A673 (cell line): ENCODE measurements at regions not wholly inside any gene's neighbourhood (a gene's known extent, or its start where the extent isn't known, plus 50 kb on each side); places are given as distances from the start of the nearest gene placed in this dataset.

Experiments
- BruUV-seq: library from RNA; stranded (reverse); fragments of 400-500 nt; replicated peaks from 2 replicates; lab custom pipeline; 2021; lab: Mats Ljungman, UMichigan
- CTCF ChIA-PET: fragments of 300-600 bp; sonication (Branson Sonifier 250); formaldehyde crosslinking; loops from one replicate; lab custom pipeline; 2022; ENCODE audit warnings: antibody characterized with exemption; lab: Charles Lee
- POLR2A ChIA-PET: fragments of 300-600 bp; sonication (Branson Sonifier 250); formaldehyde crosslinking; loops from one replicate; lab custom pipeline; 2022; ENCODE audit warnings: antibody characterized with exemption; ENCODE audit not compliant: low non-redundant PET; lab: Charles Lee
- DNase-seq: peaks from one replicate; pipeline ENCODE4 v3.0.0-alpha.2; 2015; ENCODE audit warnings: low spot score
- H3K27ac ChIP-seq: fragments of 200-600 bp; sonication (generic); 2 replicates; pipeline ENCODE4 v1.5.1; 2016; ENCODE audit warnings: mixed run types, low read depth, mild to moderate bottlenecking, mixed read lengths, antibody characterized with exemption, low read length; ENCODE audit not compliant: poor library complexity, severe bottlenecking
- H3K27me3 ChIP-seq: fragments of 200-600 bp; sonication (generic); replicated peaks from 2 replicates; pipeline ENCODE4 v1.6.1; 2017; ENCODE audit warnings: mixed run types, low read depth, mild to moderate bottlenecking, mixed read lengths, antibody characterized with exemption, low read length; ENCODE audit not compliant: insufficient read depth, poor library complexity
- H3K36me3 ChIP-seq: fragments of 200-600 bp; sonication (generic); 2 replicates; pipeline ENCODE4 v1.6.1; 2016; ENCODE audit warnings: mixed run types, mild to moderate bottlenecking, mixed read lengths, antibody characterized with exemption, low read length; ENCODE audit not compliant: insufficient read depth, poor library complexity, severe bottlenecking
- H3K4me1 ChIP-seq: fragments of 200-600 bp; sonication (generic); 2 replicates; pipeline ENCODE4 v1.6.1; 2017; ENCODE audit warnings: mixed run types, mild to moderate bottlenecking, mixed read lengths, antibody characterized with exemption, low read length; ENCODE audit not compliant: insufficient read depth, poor library complexity, severe bottlenecking
- H3K4me3 ChIP-seq: fragments of 200-600 bp; sonication (generic); 2 replicates; pipeline ENCODE4 v1.5.1; 2016; ENCODE audit warnings: low read depth, mixed run types, mild to moderate bottlenecking, mixed read lengths, low read length; ENCODE audit not compliant: poor library complexity, severe bottlenecking
- H3K9me3 ChIP-seq: fragments of 200-600 bp; sonication (generic); 2 replicates; pipeline ENCODE4 v1.6.1; 2016; ENCODE audit warnings: mixed run types, low read depth, mild to moderate bottlenecking, mixed read lengths, antibody characterized with exemption, low read length; ENCODE audit not compliant: poor library complexity, severe bottlenecking
- CTCF ChIP-seq: fragments of 300-800, 200-600 bp; sonication (generic); conservative IDR thresholded peaks from 2 replicates; pipeline ENCODE4 v1.5.1; 2017; ENCODE audit warnings: low read depth, mild to moderate bottlenecking, antibody characterized with exemption, low read length, moderate library complexity, mixed read lengths
- EZH2 ChIP-seq: fragments of 200-600 bp; sonication (generic); IDR thresholded peaks from 2 replicates; pipeline ENCODE4 v1.6.1; 2017; ENCODE audit warnings: borderline replicate concordance, low read depth, mild to moderate bottlenecking, mixed read lengths, antibody characterized with exemption, low read length; ENCODE audit not compliant: poor library complexity, severe bottlenecking
- intact Hi-C: fragments of 100-400 bp; cut with micrococcal nuclease; formaldehyde crosslinking; loops from one replicate; pipeline ENCODE4 v1.10.0; 2022; ENCODE audit not compliant: unreplicated experiment

GRCh38 chr16:51473091-51473490, 322.0 kb upstream of the SALL1 start:
- CTCF ChIA-PET: no interaction called here

GRCh38 chr16:51470492-51470891, 319.4 kb upstream of the SALL1 start:
- H3K4me1 ChIP-seq: no peaks in the 10 kb centered on the region
- ChIA-PET POLR2A (no interaction called here), CTCF (no interaction called here)
- no TSS peak for BruUV-seq
- no peaks in the 10 kb centered on the region for H3K9me3 ChIP-seq
- H3K4me3 ChIP-seq: no peak overlapping the region
- H3K27me3 ChIP-seq: no peaks in the 10 kb centered on the region
- DNase-seq: no peak
- intact Hi-C loops: no loop called here
- H3K36me3 ChIP-seq: no peaks in the 10 kb centered on the region
- H3K27ac ChIP-seq: no peak overlapping the region
- TF ChIP-seq CTCF: no peak
- TF ChIP-seq EZH2: no peak

More at GRCh38 chr16:51473091-51473490, 322.0 kb upstream of the SALL1 start:
- TF ChIP-seq CTCF (no peak), EZH2 (no peak)
- no peaks in the 10 kb centered on the region for H3K27me3 ChIP-seq
- H3K9me3 ChIP-seq: no peaks in the 10 kb centered on the region
- H3K4me3 ChIP-seq: no peak overlapping the region
- no peak for DNase-seq
- intact Hi-C loops: no loop called here
- no peak overlapping the region for H3K27ac ChIP-seq
- no peaks in the 10 kb centered on the region for H3K36me3 ChIP-seq
- no TSS peak for BruUV-seq
- H3K4me1 ChIP-seq: no peaks in the 10 kb centered on the region
- POLR2A ChIA-PET: no interaction called here

GRCh38 chr16:51464996-51465395, 313.9 kb upstream of the SALL1 start:
- Histone ChIP-seq H3K36me3 (no peaks in the 10 kb centered on the region), H3K27me3 (no peaks in the 10 kb centered on the region), H3K27ac (no peak overlapping the region), H3K9me3 (no peaks in the 10 kb centered on the region), H3K4me3 (no peak overlapping the region), H3K4me1 (no peaks in the 10 kb centered on the region)
- ChIA-PET CTCF (no interaction called here), POLR2A (no interaction called here)
- intact Hi-C loops: no loop called here
- DNase-seq: no peak
- TF ChIP-seq EZH2: no peak
- TF ChIP-seq CTCF: no peak
- BruUV-seq: no TSS peak
